CD4-positive, alpha-beta memory T cell (primary cell): ENCODE measurements at regions not wholly inside any gene's neighbourhood (a gene's known extent, or its start where the extent isn't known, plus 50 kb on each side); places are given as distances from the start of the nearest gene placed in this dataset.
"Not testable (repeated sequence)": the region's sequence is repeated elsewhere in the genome, so short reads cannot be mapped to it uniquely, and the experiment has no call there.

ENCODE experiments used
- CTCF ChIA-PET: fragments of 350-600 bp; sonication (Branson Sonifier 250); formaldehyde crosslinking; loops from one replicate; lab custom pipeline; 2021; ENCODE audit warnings: inconsistent platforms; ENCODE audit not compliant: partially characterized antibody; lab: Charles Lee
- POLR2A ChIA-PET: fragments of 350-600 bp; sonication (Branson Sonifier 250); formaldehyde crosslinking; loops from one replicate; lab custom pipeline; 2021; ENCODE audit not compliant: partially characterized antibody; lab: Charles Lee
- DNase-seq, 5 donors: peaks; one replicate each; pipeline versions ENCODE4 v3.0.0 to v3.0.0-alpha.2; 2020 to 2022; ENCODE audit warnings: mixed read lengths in 1 of 5
- H3K27ac ChIP-seq: one replicate; pipeline ENCODE4 v1.7.0; 2013; ENCODE audit warnings: low read depth, low read length
- H3K27me3 ChIP-seq: 2 replicates; pipeline ENCODE4 v1.7.0; 2013; ENCODE audit warnings: mild to moderate bottlenecking, low read length, moderate library complexity; ENCODE audit not compliant: insufficient read depth
- H3K36me3 ChIP-seq: 2 replicates; pipeline ENCODE4 v1.7.0; 2013; ENCODE audit warnings: mild to moderate bottlenecking, low read length, moderate library complexity; ENCODE audit not compliant: insufficient read depth
- H3K4me1 ChIP-seq: 2 replicates; pipeline ENCODE4 v1.7.0; 2013; ENCODE audit warnings: mild to moderate bottlenecking, low read length, moderate library complexity; ENCODE audit not compliant: insufficient read depth
- H3K4me3 ChIP-seq, 2 donors: one replicate each; pipeline ENCODE4 v1.7.0; 2013; ENCODE audit warnings: low read length in 2 of 2, mild to moderate bottlenecking in 1 of 2
- H3K9me3 ChIP-seq, 2 donors: one replicate each; pipeline ENCODE4 v1.7.0; 2013; ENCODE audit warnings: low read length in 2 of 2, control low read depth in 1 of 2; ENCODE audit not compliant: control insufficient read depth in 1 of 2
- H3K27ac Mint-ChIP-seq, 7 donors: one replicate each; pipeline ENCODE4 v1.8.0; 2020 to 2021; ENCODE audit warnings: mixed read lengths in 7 of 7, mild to moderate bottlenecking in 6 of 7, inconsistent platforms in 3 of 7, moderate library complexity in 3 of 7
- H3K27me3 Mint-ChIP-seq, 2 donors: one replicate each; pipeline ENCODE4 v1.8.0; 2020 to 2021; ENCODE audit warnings: mixed read lengths in 2 of 2
- H3K36me3 Mint-ChIP-seq, 2 donors: one replicate each; pipeline ENCODE4 v1.8.0; 2020 to 2021; ENCODE audit warnings: mixed read lengths in 2 of 2, inconsistent platforms in 1 of 2, mild to moderate bottlenecking in 1 of 2
- H3K4me1 Mint-ChIP-seq, 4 donors: one replicate each; pipeline ENCODE4 v1.8.0; 2020 to 2021; ENCODE audit warnings: mixed read lengths in 4 of 4, mild to moderate bottlenecking in 1 of 4
- H3K4me3 Mint-ChIP-seq, 8 donors: one replicate each; pipeline ENCODE4 v1.8.0; 2020 to 2021; ENCODE audit warnings: mixed read lengths in 8 of 8, mild to moderate bottlenecking in 7 of 8, moderate library complexity in 6 of 8, inconsistent platforms in 3 of 8
- H3K9me3 Mint-ChIP-seq, 8 donors: one replicate each; pipeline ENCODE4 v1.8.0; 2020 to 2021; ENCODE audit warnings: mixed read lengths in 8 of 8, mild to moderate bottlenecking in 5 of 8, inconsistent platforms in 3 of 8, moderate library complexity in 1 of 8
- intact Hi-C: fragments of 100-400 bp; cut with micrococcal nuclease; formaldehyde crosslinking; loops from one replicate; pipeline ENCODE4 v1.15.1; 2023

- Mint-ChIP-seq H3K27me3 (no peaks in the 10 kb centered on the region), H3K9me3 (peaks cover 0 to 23% (median 5%) of the 10 kb centered on the region in 8 donors), H3K4me3 (no peak overlapping the region), H3K36me3 (no peaks in the 10 kb centered on the region), H3K27ac (no peak overlapping the region), H3K4me1 (no peaks in the 10 kb centered on the region)
- no peaks in the 10 kb centered on the region for H3K9me3 ChIP-seq
- no peak overlapping the region for H3K27ac ChIP-seq
- CTCF ChIA-PET = no interaction called here
- DNase-seq = no peak
- H3K36me3 ChIP-seq = no peaks in the 10 kb centered on the region
- H3K4me1 ChIP-seq = no peaks in the 10 kb centered on the region
- H3K4me3 ChIP-seq = no peak overlapping the region
- POLR2A ChIA-PET = no interaction called here
- H3K27me3 ChIP-seq = no peaks in the 10 kb centered on the region
- intact Hi-C loops = no loop called here
Observed at GRCh38 chr14:85060121-85060520, 469.8 kb upstream of the FLRT2 start.

GRCh38 chr14:85061256-85061655 lies 468.7 kb upstream of the FLRT2 start:
- no peaks in the 10 kb centered on the region for H3K27me3 ChIP-seq
- H3K4me3 Mint-ChIP-seq = no peak overlapping the region
- H3K4me3 ChIP-seq = no peak overlapping the region
- no peak for DNase-seq
- H3K9me3 ChIP-seq = no peaks in the 10 kb centered on the region
- H3K27ac Mint-ChIP-seq = no peak overlapping the region
- CTCF ChIA-PET = no interaction called here
- POLR2A ChIA-PET = no interaction called here
- intact Hi-C loops = no loop called here
- H3K4me1 Mint-ChIP-seq = no peaks in the 10 kb centered on the region
- H3K9me3 Mint-ChIP-seq = peaks cover 0 to 19% (median 2%) of the 10 kb centered on the region in 8 donors
- no peaks in the 10 kb centered on the region for H3K27me3 Mint-ChIP-seq
- H3K36me3 ChIP-seq = no peaks in the 10 kb centered on the region
- H3K36me3 Mint-ChIP-seq = no peaks in the 10 kb centered on the region
- H3K27ac ChIP-seq = no peak overlapping the region
- H3K4me1 ChIP-seq = no peaks in the 10 kb centered on the region

- POLR2A ChIA-PET = no interaction called here
- no peaks in the 10 kb centered on the region for H3K27me3 Mint-ChIP-seq
Observed at GRCh38 chr14:85063747-85064146, 466.2 kb upstream of the FLRT2 start.

GRCh38 chr14:85071447-85071846 lies 458.5 kb upstream of the FLRT2 start:
- POLR2A ChIA-PET = no interaction called here
- H3K27ac Mint-ChIP-seq = no peak overlapping the region
- H3K27me3 ChIP-seq = no peaks in the 10 kb centered on the region
- no peaks in the 10 kb centered on the region for H3K36me3 Mint-ChIP-seq
- H3K27me3 Mint-ChIP-seq = no peaks in the 10 kb centered on the region
- CTCF ChIA-PET = no interaction called here
- H3K36me3 ChIP-seq = no peaks in the 10 kb centered on the region
- no peak overlapping the region for H3K4me3 Mint-ChIP-seq
- H3K4me3 ChIP-seq = no peak overlapping the region
- no peaks in the 10 kb centered on the region for H3K4me1 ChIP-seq
- peaks cover 0 to 10% (median 5%) of the 10 kb centered on the region in 8 donors for H3K9me3 Mint-ChIP-seq
- intact Hi-C loops = no loop called here
- no peaks in the 10 kb centered on the region for H3K4me1 Mint-ChIP-seq
- DNase-seq = no peak
- H3K9me3 ChIP-seq = no peaks in the 10 kb centered on the region
- no peak overlapping the region for H3K27ac ChIP-seq

More at GRCh38 chr14:85063747-85064146, 466.2 kb upstream of the FLRT2 start:
- Mint-ChIP-seq H3K4me3 (no peak overlapping the region), H3K9me3 (peaks cover 0 to 9% (median 0%) of the 10 kb centered on the region in 8 donors), H3K36me3 (no peaks in the 10 kb centered on the region), H3K27ac (no peak overlapping the region), H3K4me1 (no peaks in the 10 kb centered on the region)
- H3K4me3 ChIP-seq = no peak overlapping the region
- intact Hi-C loops = no loop called here
- no peak overlapping the region for H3K27ac ChIP-seq
- no peaks in the 10 kb centered on the region for H3K36me3 ChIP-seq
- no peaks in the 10 kb centered on the region for H3K27me3 ChIP-seq
- H3K4me1 ChIP-seq = no peaks in the 10 kb centered on the region
- CTCF ChIA-PET = no interaction called here
- no peak for DNase-seq
- no peaks in the 10 kb centered on the region for H3K9me3 ChIP-seq

- no peak for DNase-seq
- Mint-ChIP-seq H3K27me3 (no peaks in the 10 kb centered on the region), H3K27ac (no peak overlapping the region), H3K9me3 (peaks cover 2 to 17% (median 4%) of the 10 kb centered on the region in 8 donors), H3K4me3 (no peak overlapping the region), H3K36me3 (no peaks in the 10 kb centered on the region), H3K4me1 (no peaks in the 10 kb centered on the region)
- Histone ChIP-seq H3K9me3 (no peaks in the 10 kb centered on the region), H3K27ac (no peak overlapping the region), H3K27me3 (no peaks in the 10 kb centered on the region), H3K4me1 (no peaks in the 10 kb centered on the region), H3K4me3 (no peak overlapping the region), H3K36me3 (no peaks in the 10 kb centered on the region)
- CTCF ChIA-PET = no interaction called here
- intact Hi-C loops = no loop called here
- POLR2A ChIA-PET = no interaction called here
Observed at GRCh38 chr14:85074955-85075354, 455.0 kb upstream of the FLRT2 start.

- Mint-ChIP-seq H3K36me3 (no peaks in the 10 kb centered on the region), H3K4me3 (no peak overlapping the region), H3K27ac (no peak overlapping the region), H3K9me3 (peaks cover 2 to 15% (median 6%) of the 10 kb centered on the region in 8 donors), H3K4me1 (no peaks in the 10 kb centered on the region), H3K27me3 (no peaks in the 10 kb centered on the region)
- Histone ChIP-seq H3K4me1 (no peaks in the 10 kb centered on the region), H3K4me3 (no peak overlapping the region), H3K27me3 (no peaks in the 10 kb centered on the region), H3K9me3 (peaks cover 0 to 3% of the 10 kb centered on the region in 2 donors), H3K27ac (no peak overlapping the region), H3K36me3 (no peaks in the 10 kb centered on the region)
- intact Hi-C loops = no loop called here
- ChIA-PET POLR2A (no interaction called here), CTCF (no interaction called here)
- no peak for DNase-seq
Observed at GRCh38 chr14:85075694-85076476, 454.1 kb upstream of the FLRT2 start.

- H3K4me3 Mint-ChIP-seq, DNase-seq, H3K4me1 ChIP-seq, H3K27ac Mint-ChIP-seq, H3K9me3 ChIP-seq, H3K36me3 ChIP-seq, H3K4me1 Mint-ChIP-seq, H3K4me3 ChIP-seq, CTCF ChIA-PET, intact Hi-C loops, H3K27me3 Mint-ChIP-seq, POLR2A ChIA-PET, H3K36me3 Mint-ChIP-seq, H3K27me3 ChIP-seq, H3K27ac ChIP-seq: not testable (repeated sequence)
- H3K9me3 Mint-ChIP-seq = peaks cover 2 to 17% (median 8%) of the 10 kb centered on the region in 8 donors
Observed at GRCh38 chr14:85077716-85078115, 452.2 kb upstream of the FLRT2 start.
